ENCODE measurements at regions not wholly inside any gene's neighbourhood (a gene's known extent, or its start where the extent isn't known, plus 50 kb on each side); places are given as distances from the start of the nearest gene placed in this dataset.
"Not testable (repeated sequence)": the region's sequence is repeated elsewhere in the genome, so short reads cannot be mapped to it uniquely, and the experiment has no call there.

- no peak for DNase-seq (ENCODE audit: low spot score)
- Mint-ChIP-seq H3K4me1 (ENCODE audit: unreplicated experiment) (no peaks in the 10 kb centered on the region), H3K36me3 (ENCODE audit: low read depth, unreplicated experiment) (peaks cover 3% of the 10 kb centered on the region), H3K27me3 (ENCODE audit: unreplicated experiment) (peaks cover 4% of the 10 kb centered on the region), H3K9me3 (ENCODE audit: unreplicated experiment) (peaks cover 21% of the 10 kb centered on the region), H3K27ac (ENCODE audit: unreplicated experiment) (no peak overlapping the region), H3K4me3 (ENCODE audit: unreplicated experiment) (no peak overlapping the region)
- TF ChIP-seq, protein P1, sequence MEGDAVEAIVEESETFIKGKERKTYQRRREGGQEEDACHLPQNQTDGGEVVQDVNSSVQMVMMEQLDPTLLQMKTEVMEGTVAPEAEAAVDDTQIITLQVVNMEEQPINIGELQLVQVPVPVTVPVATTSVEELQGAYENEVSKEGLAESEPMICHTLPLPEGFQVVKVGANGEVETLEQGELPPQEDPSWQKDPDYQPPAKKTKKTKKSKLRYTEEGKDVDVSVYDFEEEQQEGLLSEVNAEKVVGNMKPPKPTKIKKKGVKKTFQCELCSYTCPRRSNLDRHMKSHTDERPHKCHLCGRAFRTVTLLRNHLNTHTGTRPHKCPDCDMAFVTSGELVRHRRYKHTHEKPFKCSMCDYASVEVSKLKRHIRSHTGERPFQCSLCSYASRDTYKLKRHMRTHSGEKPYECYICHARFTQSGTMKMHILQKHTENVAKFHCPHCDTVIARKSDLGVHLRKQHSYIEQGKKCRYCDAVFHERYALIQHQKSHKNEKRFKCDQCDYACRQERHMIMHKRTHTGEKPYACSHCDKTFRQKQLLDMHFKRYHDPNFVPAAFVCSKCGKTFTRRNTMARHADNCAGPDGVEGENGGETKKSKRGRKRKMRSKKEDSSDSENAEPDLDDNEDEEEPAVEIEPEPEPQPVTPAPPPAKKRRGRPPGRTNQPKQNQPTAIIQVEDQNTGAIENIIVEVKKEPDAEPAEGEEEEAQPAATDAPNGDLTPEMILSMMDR (IDR thresholded peaks at IDR 0.05; ENCODE audit: unreplicated experiment), result no peak
Measured at GRCh38 chr7:69301253-69301652, 297.0 kb upstream of the AUTS2 start.

- Mint-ChIP-seq H3K27me3 (ENCODE audit: unreplicated experiment) (peaks cover 7% of the 10 kb centered on the region), H3K4me1 (ENCODE audit: unreplicated experiment) (no peaks in the 10 kb centered on the region), H3K27ac (ENCODE audit: unreplicated experiment) (no peak overlapping the region), H3K36me3 (ENCODE audit: low read depth, unreplicated experiment) (peaks cover 3% of the 10 kb centered on the region), H3K9me3 (ENCODE audit: unreplicated experiment) (peaks cover 11% of the 10 kb centered on the region), H3K4me3 (ENCODE audit: unreplicated experiment) (no peak overlapping the region)
- DNase-seq (ENCODE audit: low spot score), result no peak
- TF ChIP-seq, protein P1 (IDR thresholded peaks at IDR 0.05; ENCODE audit: unreplicated experiment), result no peak
Measured at GRCh38 chr7:69309601-69310000, 288.7 kb upstream of the AUTS2 start.

- H3K27me3 Mint-ChIP-seq (ENCODE audit: unreplicated experiment), result peaks cover 5% of the 10 kb centered on the region
- no peak overlapping the region for H3K4me3 Mint-ChIP-seq (ENCODE audit: unreplicated experiment)
- no peak overlapping the region for H3K27ac Mint-ChIP-seq (ENCODE audit: unreplicated experiment)
- H3K9me3 Mint-ChIP-seq (ENCODE audit: unreplicated experiment), result peaks cover 3% of the 10 kb centered on the region
- DNase-seq (ENCODE audit: low spot score), result no peak
- H3K4me1 Mint-ChIP-seq (ENCODE audit: unreplicated experiment), result no peaks in the 10 kb centered on the region
- TF ChIP-seq, protein P1 (IDR thresholded peaks at IDR 0.05; ENCODE audit: unreplicated experiment), result no peak
- H3K36me3 Mint-ChIP-seq (ENCODE audit: low read depth, unreplicated experiment), result no peaks in the 10 kb centered on the region
Measured at GRCh38 chr7:69311489-69311888, 286.8 kb upstream of the AUTS2 start.

DNA sequence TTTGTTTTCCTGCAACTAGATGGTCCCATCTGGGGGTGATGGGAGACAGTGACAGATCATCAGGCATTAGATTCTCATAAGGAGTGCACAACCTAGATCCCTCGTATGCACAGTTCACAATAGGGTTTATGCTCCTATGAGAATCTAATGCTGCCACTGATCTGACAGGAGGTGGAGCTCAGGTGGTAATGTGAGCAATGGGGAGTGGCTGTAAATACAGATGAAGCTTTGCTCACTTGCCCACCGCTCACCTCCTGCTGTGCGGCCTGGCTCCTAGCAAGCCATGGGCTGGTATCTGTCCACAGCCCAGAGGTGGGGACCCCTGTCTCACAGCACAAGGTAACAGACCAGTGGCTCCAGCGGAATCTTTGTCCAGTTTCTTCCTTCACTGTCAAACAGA, 284.4 kb upstream of the AUTS2 start:
- not testable (repeated sequence) for DNase-seq (ENCODE audit: low spot score); H3K27me3 Mint-ChIP-seq (ENCODE audit: unreplicated experiment); H3K36me3 Mint-ChIP-seq (ENCODE audit: low read depth, unreplicated experiment); H3K4me1 Mint-ChIP-seq (ENCODE audit: unreplicated experiment); H3K4me3 Mint-ChIP-seq (ENCODE audit: unreplicated experiment); H3K27ac Mint-ChIP-seq (ENCODE audit: unreplicated experiment)
- H3K9me3 Mint-ChIP-seq (ENCODE audit: unreplicated experiment), result peaks cover 13% of the 10 kb centered on the region

DNA sequence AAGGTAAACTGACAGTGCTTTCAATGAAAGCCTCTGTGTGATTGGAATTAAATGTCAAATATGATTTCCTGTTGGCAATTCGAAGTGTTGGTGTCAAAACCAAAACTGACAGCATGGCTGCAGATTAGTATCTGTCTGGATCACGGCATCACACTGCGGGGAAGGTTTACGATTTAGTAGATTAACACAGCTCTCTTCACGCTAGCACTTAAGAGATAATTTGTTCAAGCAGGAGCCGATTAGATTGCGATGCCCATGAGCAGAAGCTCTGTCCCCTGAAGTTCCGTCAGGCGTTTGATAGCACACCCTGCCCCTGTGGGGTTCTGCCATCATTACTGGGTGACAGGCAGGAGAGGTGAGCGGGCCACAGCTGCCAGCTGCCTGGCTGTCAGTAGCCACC, 279.5 kb upstream of the AUTS2 start:
- Mint-ChIP-seq H3K4me3 (ENCODE audit: unreplicated experiment) (no peak overlapping the region), H3K27me3 (ENCODE audit: unreplicated experiment) (no peaks in the 10 kb centered on the region), H3K36me3 (ENCODE audit: low read depth, unreplicated experiment) (peaks cover 3% of the 10 kb centered on the region), H3K27ac (ENCODE audit: unreplicated experiment) (no peak overlapping the region), H3K9me3 (ENCODE audit: unreplicated experiment) (peaks cover 13% of the 10 kb centered on the region), H3K4me1 (ENCODE audit: unreplicated experiment) (no peaks in the 10 kb centered on the region)
- DNase-seq (ENCODE audit: low spot score), result no peak
- TF ChIP-seq, protein P1 (IDR thresholded peaks at IDR 0.05; ENCODE audit: unreplicated experiment), result no peak

- Mint-ChIP-seq H3K27ac (ENCODE audit: unreplicated experiment) (no peak overlapping the region), H3K27me3 (ENCODE audit: unreplicated experiment) (no peaks in the 10 kb centered on the region), H3K4me1 (ENCODE audit: unreplicated experiment) (no peaks in the 10 kb centered on the region), H3K4me3 (ENCODE audit: unreplicated experiment) (no peak overlapping the region), H3K36me3 (ENCODE audit: low read depth, unreplicated experiment) (no peaks in the 10 kb centered on the region), H3K9me3 (ENCODE audit: unreplicated experiment) (peaks cover 5% of the 10 kb centered on the region)
- TF ChIP-seq, protein P1 (IDR thresholded peaks at IDR 0.05; ENCODE audit: unreplicated experiment), result no peak
- DNase-seq (ENCODE audit: low spot score), result no peak
Measured at GRCh38 chr7:69328516-69328915, 269.8 kb upstream of the AUTS2 start.
